Gastrocnemius medialis (tissue), 4 donors: ENCODE measurements at regions not wholly inside any gene's neighbourhood (a gene's known extent, or its start where the extent isn't known, plus 50 kb on each side); places are given as distances from the start of the nearest gene placed in this dataset.

Experiments
- ATAC-seq, 2 donors: fragments of 150-250 bp; one replicate each; pipeline ENCODE4 v1.9.1; 2016
- DNase-seq, 2 donors: peaks; one replicate each; pipeline ENCODE4 v3.0.0-alpha.2; 2019
- H3K27ac ChIP-seq, 4 donors: fragments of 200-600 bp; sonication (generic); 1 replicate in 1 of 4; 2 replicates in 3 of 4; pipeline ENCODE4 v1.5.1; 2016 to 2018; ENCODE audit warnings: mild to moderate bottlenecking in 2 of 4, moderate library complexity in 1 of 4
- H3K27me3 ChIP-seq, 3 donors: fragments of 200-600 bp; sonication (generic) in 2 of 3; 1 replicate in 1 of 3; 2 replicates in 2 of 3; pipeline versions ENCODE4 v1.5.1 to v1.6.0; 2016 to 2019; ENCODE audit warnings: mild to moderate bottlenecking in 1 of 3, moderate library complexity in 1 of 3
- H3K36me3 ChIP-seq, 2 donors: fragments of 200-600 bp; sonication (generic) in 1 of 2; one replicate each; pipeline ENCODE4 v1.5.1; 2017 to 2018
- H3K4me1 ChIP-seq, 2 donors: fragments of 200-600 bp; sonication (generic) in 1 of 2; one replicate each; pipeline ENCODE4 v1.5.1; 2016 to 2017; ENCODE audit warnings: mild to moderate bottlenecking in 2 of 2
- H3K4me3 ChIP-seq, 4 donors: fragments of 200-600 bp; sonication (generic) in 3 of 4; 1 replicate in 1 of 4; 2 replicates in 3 of 4; pipeline ENCODE4 v1.5.1; 2016 to 2019; ENCODE audit warnings: mild to moderate bottlenecking in 2 of 4
- H3K9me3 ChIP-seq, 3 donors: fragments of 200-600 bp; sonication (generic) in 2 of 3; 1 replicate in 1 of 3; 2 replicates in 2 of 3; pipeline ENCODE4 v1.5.1; 2016 to 2019
- POLR2A ChIP-seq, 2 donors: fragments of 450-650 bp; IDR thresholded peaks; one replicate each; pipeline ENCODE4 v1.6.1; 2017; ENCODE audit warnings: antibody characterized with exemption in 2 of 2, mild to moderate bottlenecking in 2 of 2, moderate library complexity in 2 of 2
- in situ Hi-C, 4 donors: fragments of 200-750 bp; cut with MboI; loops; one replicate each; pipeline versions ENCODE4 v1.15.0 to v1.8.0; 2017; ENCODE audit warnings: low sequenced_read_pairs in 4 of 4
- intact Hi-C: fragments of 100-400 bp; cut with DNase I; formaldehyde crosslinking; loops from one replicate; pipeline ENCODE4 v1.15.1; 2023; ENCODE audit warnings: low total_unique reads
- TF ChIP-seq, protein P1 (sequence below), 5 experiments: fragments of 450-650 bp in 3 of 5; fragments of 200-600 bp in 2 of 5; sonication (generic) in 2 of 5; IDR thresholded peaks in 4 of 5; conservative IDR thresholded peaks in 1 of 5; 1 replicate in 4 of 5; 2 replicates in 1 of 5; pipeline ENCODE4 v1.5.1; 2016 to 2019; ENCODE audit warnings: antibody characterized with exemption in 5 of 5, mild to moderate bottlenecking in 3 of 5, moderate library complexity in 3 of 5

DNA sequence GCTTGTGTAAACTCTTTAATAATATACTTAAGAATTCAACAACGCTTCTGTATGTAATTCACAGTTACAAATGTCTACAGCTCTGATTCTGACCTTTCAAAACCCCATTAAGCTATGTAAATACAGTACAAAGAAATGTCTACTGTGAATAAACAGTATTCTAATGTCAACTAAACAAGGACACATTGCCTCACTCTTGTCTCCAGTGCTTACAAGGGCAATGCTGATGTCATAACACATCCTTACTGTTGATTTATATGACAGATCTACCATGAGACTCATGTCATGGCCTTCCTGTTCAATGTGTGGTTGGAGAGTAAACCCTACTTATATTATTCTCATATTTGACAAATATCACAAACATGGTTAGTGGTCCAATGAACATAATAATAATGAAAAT lies 256.1 kb upstream of the ADGRL3 start:
- DNase-seq: no peak
- intact Hi-C loops: no loop called here
- Histone ChIP-seq H3K4me1 (no peaks in the 10 kb centered on the region), H3K27ac (no peak overlapping the region), H3K9me3 (no peaks in the 10 kb centered on the region), H3K4me3 (no peak overlapping the region), H3K27me3 (no peaks in the 10 kb centered on the region), H3K36me3 (no peaks in the 10 kb centered on the region)
- no peak for ATAC-seq
- in situ Hi-C loops: no loop called here
- TF ChIP-seq, protein P1, sequence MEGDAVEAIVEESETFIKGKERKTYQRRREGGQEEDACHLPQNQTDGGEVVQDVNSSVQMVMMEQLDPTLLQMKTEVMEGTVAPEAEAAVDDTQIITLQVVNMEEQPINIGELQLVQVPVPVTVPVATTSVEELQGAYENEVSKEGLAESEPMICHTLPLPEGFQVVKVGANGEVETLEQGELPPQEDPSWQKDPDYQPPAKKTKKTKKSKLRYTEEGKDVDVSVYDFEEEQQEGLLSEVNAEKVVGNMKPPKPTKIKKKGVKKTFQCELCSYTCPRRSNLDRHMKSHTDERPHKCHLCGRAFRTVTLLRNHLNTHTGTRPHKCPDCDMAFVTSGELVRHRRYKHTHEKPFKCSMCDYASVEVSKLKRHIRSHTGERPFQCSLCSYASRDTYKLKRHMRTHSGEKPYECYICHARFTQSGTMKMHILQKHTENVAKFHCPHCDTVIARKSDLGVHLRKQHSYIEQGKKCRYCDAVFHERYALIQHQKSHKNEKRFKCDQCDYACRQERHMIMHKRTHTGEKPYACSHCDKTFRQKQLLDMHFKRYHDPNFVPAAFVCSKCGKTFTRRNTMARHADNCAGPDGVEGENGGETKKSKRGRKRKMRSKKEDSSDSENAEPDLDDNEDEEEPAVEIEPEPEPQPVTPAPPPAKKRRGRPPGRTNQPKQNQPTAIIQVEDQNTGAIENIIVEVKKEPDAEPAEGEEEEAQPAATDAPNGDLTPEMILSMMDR (IDR thresholded peaks at IDR 0.05 in 4 of 5, conservative IDR thresholded peaks at IDR 0.05 in 1 of 5): no peak
- TF ChIP-seq POLR2A (IDR thresholded peaks at IDR 0.05): no peak

DNA sequence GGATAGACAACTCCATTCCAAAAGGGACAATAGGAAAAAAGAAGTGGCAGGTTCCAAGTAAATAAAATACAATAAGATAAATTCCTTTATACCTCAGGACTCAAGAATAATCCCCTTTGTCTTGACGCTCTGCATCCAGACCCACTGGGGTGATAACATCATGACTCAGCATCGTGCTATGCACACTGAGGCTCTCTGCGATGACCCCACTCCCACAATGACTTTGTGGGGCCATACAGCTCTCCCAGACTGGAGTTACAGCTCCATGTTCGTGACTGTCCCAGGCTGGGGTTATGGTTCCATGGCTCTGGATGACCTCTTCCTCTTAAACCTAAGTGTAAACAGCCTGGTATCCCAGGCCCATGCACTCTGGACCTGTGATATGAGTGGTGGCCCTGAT lies 254.5 kb upstream of the ADGRL3 start:
- Histone ChIP-seq H3K36me3 (no peaks in the 10 kb centered on the region), H3K9me3 (no peaks in the 10 kb centered on the region), H3K4me1 (no peaks in the 10 kb centered on the region), H3K4me3 (no peak overlapping the region), H3K27ac (no peak overlapping the region), H3K27me3 (no peaks in the 10 kb centered on the region)
- TF ChIP-seq, protein P1 (IDR thresholded peaks at IDR 0.05 in 4 of 5, conservative IDR thresholded peaks at IDR 0.05 in 1 of 5): no peak
- no peak for TF ChIP-seq POLR2A (IDR thresholded peaks at IDR 0.05)
- no peak for DNase-seq
- in situ Hi-C loops (no loop called here), intact Hi-C loops (no loop called here)
- no peak for ATAC-seq

GRCh38 chr4:60948008-60948407 lies 252.1 kb upstream of the ADGRL3 start:
- Histone ChIP-seq H3K36me3 (no peaks in the 10 kb centered on the region), H3K9me3 (no peaks in the 10 kb centered on the region), H3K4me1 (no peaks in the 10 kb centered on the region), H3K27ac (no peak overlapping the region), H3K27me3 (no peaks in the 10 kb centered on the region), H3K4me3 (no peak overlapping the region)
- ATAC-seq (no peak), DNase-seq (no peak)
- no peak for TF ChIP-seq POLR2A (IDR thresholded peaks at IDR 0.05)
- TF ChIP-seq, protein P1 (IDR thresholded peaks at IDR 0.05 in 4 of 5, conservative IDR thresholded peaks at IDR 0.05 in 1 of 5): no peak
- in situ Hi-C loops (no loop called here), intact Hi-C loops (no loop called here)

GRCh38 chr4:60952921-60953320 lies 247.2 kb upstream of the ADGRL3 start:
- DNase-seq (no peak), ATAC-seq (no peak)
- Histone ChIP-seq H3K4me1 (no peaks in the 10 kb centered on the region), H3K27ac (no peak overlapping the region), H3K36me3 (no peaks in the 10 kb centered on the region), H3K27me3 (no peaks in the 10 kb centered on the region), H3K9me3 (no peaks in the 10 kb centered on the region), H3K4me3 (no peak overlapping the region)
- TF ChIP-seq, protein P1 (IDR thresholded peaks at IDR 0.05 in 4 of 5, conservative IDR thresholded peaks at IDR 0.05 in 1 of 5): no peak
- no peak for TF ChIP-seq POLR2A (IDR thresholded peaks at IDR 0.05)
- intact Hi-C loops (no loop called here), in situ Hi-C loops (no loop called here)

- Histone ChIP-seq H3K27ac (no peak overlapping the region), H3K9me3 (no peaks in the 10 kb centered on the region), H3K27me3 (no peaks in the 10 kb centered on the region), H3K4me3 (no peak overlapping the region), H3K36me3 (no peaks in the 10 kb centered on the region), H3K4me1 (no peaks in the 10 kb centered on the region)
- DNase-seq (no peak), ATAC-seq (no peak)
- in situ Hi-C loops: no loop called here
- intact Hi-C loops: no loop called here
- TF ChIP-seq POLR2A (IDR thresholded peaks at IDR 0.05): no peak
- TF ChIP-seq, protein P1 (IDR thresholded peaks at IDR 0.05 in 4 of 5, conservative IDR thresholded peaks at IDR 0.05 in 1 of 5): no peak
Measured at GRCh38 chr4:60953826-60954225, 246.3 kb upstream of the ADGRL3 start.
